NCI-H446 treated with DMSO at 0.1 percent for 48 hours (cell line): ENCODE measurements at regions not wholly inside any gene's neighbourhood (a gene's known extent, or its start where the extent isn't known, plus 50 kb on each side); places are given as distances from the start of the nearest gene placed in this dataset.

Source experiments
- DNase-seq: peaks from one replicate; lab custom pipeline; 2025; lab: John Stamatoyannopoulos, UW

DNA sequence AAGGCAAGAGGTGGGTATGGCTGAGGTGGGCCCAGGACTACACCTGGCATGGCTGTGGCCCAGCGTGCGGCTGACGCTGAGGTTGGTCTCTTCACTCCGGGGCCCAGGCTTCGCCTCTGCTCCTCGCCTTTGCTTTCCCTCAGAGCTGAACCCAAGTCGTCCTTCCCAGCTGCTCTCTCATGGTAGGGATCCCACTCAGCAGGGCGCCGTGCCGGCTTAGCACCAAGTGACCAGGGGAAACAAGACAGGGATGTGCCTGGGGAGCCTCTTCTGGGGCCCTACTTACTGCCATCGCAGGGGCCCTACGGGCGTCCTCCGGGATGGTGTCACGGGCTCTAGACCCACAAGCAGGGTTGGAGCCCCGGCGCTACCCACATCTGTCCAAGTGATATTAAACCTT lies 138.1 kb upstream of the ALKAL2 start:
- no peak for DNase-seq

DNA sequence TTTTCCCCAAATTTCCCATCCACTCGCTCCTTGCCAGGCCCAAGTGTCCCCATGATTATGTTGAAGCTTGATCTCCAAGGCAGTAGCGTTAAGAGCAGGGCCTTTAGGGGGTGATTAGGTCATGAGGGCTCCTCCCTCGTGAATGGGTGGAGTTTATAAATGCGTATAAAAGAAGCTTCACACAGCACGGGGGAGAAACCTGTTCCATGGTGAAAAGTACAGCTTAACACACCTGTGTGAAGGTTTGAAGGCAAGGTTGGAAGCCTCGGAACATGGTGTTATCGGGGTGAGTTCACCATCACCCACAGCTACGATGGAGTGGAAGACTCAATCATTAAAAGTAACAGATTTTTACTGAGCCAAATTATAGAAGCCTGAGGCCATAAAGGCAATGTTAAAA lies 137.4 kb upstream of the ALKAL2 start:
- no peak for DNase-seq

DNA sequence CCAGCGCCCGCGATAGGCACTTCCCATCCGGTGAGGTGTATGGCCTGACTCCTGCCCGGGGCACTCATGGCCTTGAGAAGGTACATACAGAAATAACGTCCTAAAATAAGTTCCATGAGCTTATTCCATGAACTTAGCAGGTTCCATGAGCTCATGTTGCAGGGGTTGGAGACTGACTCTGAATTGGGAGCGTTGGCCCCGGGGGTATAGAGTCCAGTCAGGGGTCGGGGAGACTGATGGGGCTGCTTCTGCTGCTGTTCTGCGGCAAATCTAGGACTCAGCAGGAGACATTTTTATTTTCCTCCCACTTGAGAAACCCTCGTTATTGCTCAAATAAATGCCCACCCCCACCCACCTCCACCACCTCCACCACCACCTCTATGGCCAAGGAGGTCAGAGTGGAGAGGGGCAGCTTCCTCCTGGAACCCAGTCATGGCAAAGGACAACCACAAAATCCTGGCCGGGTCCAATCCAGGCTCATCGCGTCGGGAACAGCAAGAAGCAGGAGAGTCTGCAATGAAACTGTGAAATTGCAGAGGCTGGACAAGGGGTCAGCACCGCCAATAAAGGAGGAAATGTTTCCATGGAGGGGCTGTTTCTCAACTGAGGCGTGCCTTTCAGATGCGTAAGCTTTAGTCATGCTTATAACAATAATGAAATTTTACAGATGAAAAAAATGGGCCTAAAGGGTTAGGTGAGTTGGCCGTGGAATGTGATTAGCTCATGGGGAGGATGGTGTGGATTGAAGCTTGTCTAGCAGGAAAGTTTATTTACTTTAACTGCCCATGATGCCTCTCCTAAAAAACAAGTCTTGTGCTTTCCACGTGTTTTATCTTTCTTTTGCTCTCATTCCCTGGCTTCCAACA lies 136.6 kb upstream of the ALKAL2 start:
- no peak for DNase-seq

DNA sequence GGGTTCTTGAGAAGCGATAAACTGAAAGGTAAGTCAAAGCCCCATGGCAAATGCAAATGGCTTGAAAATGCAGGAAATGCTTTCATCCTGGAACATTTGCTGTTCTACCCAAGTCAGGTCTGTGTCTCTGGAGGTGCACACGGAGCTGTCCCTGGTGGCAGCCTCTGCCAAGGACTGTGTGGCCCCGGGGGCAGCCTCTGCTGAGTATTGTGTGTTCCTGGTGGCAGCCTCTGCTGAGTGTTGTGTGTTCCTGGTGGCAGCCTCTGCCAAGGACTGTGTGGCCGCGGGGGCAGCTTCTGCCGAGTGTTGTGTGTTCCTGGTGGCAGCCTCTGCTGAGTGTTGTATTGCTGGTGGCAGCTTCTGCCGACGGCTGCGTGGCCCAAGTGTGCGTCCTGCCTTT lies 135.6 kb upstream of the ALKAL2 start:
- no peak for DNase-seq

DNA sequence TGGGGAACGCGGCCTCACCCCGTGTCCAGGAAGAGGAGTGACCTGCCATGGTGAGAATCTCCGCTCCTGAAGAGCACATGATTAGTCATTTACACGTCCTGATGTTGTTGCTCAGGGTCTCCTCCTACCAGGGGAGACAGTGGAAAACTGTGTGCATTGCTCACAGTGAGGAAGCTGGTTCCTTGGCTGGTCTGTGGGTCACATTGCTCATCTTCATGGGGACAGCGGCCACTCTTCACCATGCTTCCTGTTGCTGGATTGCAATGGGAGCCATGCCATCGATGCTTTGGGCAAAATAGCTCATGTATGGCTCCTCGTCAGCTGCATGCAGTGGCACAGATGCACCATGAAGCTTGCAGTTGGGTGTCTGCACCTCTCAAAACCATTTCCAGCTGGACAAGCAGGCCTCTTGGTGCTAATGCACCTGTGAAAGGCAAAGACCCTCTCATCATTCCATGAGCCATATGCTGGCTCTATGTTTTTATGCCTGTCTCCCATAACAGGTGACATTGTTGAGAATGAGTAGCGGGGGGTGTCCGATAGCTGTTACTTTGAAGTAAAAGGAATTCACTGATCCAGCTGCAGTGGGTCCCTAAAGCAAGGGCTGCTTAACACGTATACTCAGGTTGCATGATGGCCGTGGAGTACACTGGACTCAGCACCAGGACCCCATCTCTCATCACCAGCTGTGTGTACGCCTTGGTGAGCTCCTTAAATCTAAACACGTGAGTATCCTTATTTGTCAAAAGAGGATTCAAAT lies 135.0 kb upstream of the ALKAL2 start:
- DNase-seq, result no peak

DNA sequence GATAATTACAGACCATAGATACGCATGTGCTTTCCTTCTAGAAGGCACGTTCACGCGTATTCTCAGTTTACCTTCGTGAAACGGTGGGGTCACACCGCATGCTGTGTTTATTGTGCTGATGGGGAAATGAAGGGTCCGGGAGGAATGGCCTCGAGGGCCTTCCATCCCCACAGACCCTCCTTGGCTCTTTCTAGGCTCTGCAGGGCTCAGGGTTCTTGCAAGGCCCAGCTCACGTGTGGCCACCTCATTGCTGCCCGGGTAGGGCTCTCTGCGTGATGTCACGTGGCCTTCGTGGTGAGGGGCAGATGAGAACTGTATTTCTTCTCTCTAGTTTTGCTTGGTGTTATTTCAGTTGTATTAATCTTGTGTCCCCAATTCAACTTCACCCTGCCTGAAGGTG lies 133.5 kb upstream of the ALKAL2 start:
- no peak for DNase-seq

DNA sequence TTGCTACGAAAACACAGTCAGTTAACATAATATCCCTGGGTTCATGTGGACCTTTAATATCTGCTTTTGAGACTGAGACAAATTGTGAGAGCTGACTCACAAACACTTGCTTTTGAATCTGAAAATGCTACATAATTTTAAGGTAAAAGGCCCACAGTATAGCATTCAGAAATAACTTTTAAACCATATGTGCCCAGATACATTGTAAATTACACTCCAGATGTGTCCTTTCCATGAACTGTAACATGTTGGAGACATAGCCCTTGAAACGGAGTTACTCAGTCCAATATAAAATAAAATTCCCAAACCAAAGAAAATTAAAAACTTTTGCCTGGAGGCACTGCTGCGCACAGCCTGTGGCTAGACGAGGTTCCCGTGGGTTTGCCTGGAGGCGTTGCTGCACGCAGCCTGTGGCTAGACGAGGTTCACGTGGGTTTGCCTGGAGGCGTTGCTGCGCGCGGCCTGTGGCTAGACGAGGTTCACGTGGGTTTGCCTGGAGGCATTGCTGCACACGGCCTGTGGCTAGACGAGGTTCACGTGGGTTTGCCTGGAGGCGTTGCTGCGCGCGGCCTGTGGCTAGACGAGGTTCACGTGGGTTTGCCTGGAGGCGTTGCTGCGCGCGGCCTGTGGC lies 131.9 kb upstream of the ALKAL2 start:
- DNase-seq, result no peak

DNA sequence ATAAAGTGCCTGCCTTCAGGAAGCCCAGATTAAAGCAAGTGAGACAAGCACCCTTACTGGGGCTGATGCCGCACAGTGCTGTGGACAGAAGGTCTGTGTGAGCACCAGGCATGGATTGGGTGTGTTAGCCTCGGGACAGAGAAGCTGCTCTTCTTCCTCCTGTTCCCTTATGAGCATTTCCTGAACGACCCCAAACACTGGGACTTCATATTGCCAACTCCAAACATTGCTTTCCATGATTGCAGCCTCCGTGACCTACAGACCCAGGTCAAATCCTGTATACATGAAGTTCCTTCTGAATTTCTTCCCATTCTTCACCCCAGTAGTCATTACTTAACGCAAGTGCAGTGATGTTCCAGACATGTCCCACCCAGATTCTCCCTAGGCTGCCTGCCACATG lies 129.8 kb upstream of the ALKAL2 start:
- DNase-seq, result no peak

DNA sequence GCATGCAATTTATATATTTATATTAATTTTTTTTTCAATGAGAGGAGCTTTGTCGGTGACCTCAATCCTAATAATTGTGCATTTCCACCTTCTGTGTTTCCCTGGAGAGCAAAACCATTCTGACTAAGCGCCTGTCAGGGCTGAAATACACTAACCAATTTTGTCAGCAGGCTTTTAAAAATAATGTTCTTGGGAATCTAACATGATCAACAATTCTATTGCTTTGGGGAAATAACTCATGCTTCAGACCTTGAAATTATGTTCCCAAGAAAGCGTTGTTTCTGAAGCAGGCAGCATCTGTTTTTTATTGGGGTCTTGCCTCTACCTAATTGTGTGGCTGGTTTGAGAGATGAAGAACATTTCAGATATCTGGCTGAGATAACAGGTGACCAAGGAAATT lies 129.1 kb upstream of the ALKAL2 start:
- DNase-seq, result no peak

DNA sequence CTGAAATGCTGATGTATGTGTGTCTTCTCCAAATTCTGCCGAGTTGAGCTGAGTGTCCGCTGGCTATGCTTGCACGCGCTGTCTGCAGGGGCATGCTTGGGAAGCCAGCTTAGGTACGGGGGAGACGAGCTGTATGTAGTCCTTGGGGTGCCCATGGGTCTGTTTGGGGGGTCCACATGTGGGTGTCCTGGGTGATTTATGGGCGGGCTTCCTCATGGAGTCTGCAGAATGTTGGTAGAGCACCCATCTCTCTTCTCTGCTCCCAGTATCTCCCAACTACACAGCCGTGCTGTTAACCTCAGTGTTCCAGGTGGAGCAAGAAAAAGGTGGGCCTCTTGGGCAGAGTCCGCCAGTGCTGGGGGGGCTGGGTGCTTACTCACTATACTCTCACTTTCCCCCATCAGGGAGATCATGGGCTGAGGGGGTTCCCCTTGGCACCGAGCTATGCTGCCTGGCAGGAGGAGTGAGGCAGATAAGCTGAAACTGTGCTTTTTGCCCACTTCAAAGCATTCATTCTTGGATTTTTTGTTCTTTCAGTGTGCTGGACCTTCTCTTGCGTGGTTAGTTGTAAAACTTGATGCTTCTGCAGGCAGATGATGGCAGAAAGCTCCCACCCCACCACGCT lies 128.2 kb upstream of the ALKAL2 start:
- no peak for DNase-seq

DNA sequence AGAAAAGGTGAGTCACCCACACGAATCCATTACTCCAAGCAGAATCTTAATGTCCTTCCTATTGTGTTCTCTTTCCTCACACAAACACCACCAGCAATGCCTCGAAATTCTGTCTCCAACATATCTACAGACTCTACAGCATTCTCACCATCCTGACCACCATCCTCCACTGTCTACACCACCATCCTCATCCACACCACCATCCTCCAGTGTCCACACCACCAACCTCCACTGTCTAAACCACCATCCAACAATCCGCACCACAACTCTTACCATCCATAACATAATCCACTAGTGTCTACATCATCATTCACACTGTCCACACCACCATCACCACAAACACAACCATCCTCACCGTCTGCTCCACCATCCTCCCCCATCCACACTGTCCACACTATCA lies 121.6 kb upstream of the ALKAL2 start:
- no peak for DNase-seq

DNA sequence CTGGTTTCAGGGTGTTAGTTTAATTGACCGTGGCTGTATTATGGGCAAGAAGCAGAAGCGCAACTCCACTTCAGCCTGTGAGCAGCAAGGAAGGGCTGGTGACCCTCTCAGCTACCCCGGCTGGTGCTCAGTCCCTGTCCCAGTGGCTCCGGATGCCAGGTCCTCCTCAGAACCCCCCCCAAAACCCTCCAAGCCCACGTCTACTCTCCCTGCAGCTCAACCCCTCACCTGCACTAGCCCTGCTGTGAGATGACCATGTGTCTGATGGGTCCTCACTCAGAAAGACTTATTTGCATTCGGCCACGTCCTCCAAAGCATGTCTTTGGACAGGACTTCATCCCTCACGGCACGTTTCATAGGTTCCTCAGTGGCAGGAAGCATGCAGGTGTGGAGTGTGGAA lies 119.7 kb upstream of the ALKAL2 start:
- DNase-seq, result no peak

DNA sequence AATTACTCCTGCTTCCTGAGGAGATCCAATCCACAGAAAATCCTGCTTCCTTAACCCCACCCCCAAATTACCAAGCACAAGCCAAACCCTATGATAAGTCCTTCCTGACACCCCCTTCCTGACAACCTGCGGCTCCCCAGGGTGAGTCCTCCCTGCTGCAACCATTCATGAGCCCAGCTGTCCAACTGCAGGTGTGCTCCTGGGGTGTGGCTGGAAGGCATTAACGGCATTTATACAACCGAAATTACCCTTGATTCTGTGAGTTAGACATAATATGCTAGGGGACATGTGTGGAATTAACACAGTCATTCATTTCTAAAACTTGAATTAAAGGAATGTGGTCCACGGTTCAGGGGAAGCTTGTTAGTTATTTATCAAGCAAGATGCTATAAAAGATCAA lies 119.0 kb upstream of the ALKAL2 start:
- no peak for DNase-seq

DNA sequence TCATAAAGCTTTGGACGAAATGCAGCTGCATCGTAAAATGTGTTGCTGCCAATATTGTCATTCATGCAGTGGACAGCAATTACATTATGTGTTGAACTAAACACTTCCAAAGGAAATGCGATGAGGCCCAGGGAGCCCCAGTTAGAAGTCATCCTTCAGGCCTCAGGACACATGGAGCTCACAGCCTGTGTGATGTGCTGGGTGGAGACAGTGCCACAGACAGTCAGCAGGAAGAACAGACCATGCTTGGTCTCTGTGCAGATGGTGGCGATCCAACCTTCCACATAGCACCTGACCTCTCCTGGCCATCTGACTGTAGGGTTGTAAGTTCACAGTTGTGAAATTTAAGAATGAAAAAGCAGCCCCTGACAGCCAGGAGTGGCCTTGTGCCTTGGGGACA lies 118.3 kb upstream of the ALKAL2 start:
- DNase-seq, result no peak

DNA sequence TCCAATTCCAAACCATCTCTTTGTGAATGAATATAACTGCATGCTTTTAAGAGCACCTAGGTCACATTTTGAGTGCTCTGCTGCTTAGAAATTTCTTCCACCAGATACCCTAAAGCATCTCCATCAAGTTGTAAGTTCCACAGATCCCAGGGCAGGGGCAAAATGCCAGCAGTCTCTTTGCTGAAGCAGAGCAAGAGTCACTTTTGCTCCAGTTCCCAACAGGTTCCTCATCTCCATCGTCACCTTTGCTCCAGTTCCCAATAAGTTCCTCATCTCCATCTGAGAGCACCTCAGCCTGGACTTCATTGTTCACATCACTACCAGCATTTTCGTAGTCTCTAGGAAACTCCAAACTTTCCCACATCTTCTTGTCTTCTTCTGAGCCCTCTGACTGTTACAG lies 116.7 kb upstream of the ALKAL2 start:
- DNase-seq, result no peak

DNA sequence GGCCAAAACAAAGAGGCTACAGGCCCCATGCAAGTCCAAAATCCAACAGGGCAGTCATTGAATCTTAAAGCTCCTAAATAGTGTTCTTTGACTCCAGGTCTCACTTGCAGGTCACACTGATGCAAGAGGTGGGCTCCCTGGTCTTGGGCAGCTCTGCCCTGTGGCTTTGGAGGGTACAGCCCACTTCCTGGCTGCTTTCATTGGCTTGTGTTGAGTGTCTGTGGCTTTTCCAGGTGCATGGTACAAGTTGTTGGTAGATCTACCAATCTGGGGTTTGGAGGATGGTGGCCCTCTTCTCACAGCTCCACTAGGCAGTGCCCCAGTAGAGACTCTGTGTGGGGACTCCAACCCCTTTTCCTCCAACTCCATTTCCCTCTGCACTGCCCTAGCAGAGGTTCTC lies 115.8 kb upstream of the ALKAL2 start:
- no peak for DNase-seq

DNA sequence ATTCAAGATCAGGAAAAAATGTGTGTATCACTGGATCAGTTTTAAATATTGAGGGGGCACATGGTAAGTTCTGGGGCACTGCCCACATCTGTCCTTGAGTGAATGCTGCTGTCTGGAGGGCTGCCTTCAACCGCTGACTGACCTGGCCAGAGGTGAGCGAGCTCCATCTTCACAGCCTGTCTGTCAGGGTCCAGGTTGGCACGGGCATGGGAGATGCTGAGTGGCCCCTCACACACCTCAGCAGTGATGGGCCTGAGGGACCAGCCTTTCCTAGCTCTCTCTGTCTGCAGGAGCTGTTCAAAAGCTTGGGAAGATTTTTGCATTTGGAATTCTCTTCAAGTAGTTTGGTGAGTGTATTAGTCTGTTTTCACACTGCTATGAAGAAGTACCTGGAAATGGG lies 114.8 kb upstream of the ALKAL2 start:
- DNase-seq, result no peak

DNA sequence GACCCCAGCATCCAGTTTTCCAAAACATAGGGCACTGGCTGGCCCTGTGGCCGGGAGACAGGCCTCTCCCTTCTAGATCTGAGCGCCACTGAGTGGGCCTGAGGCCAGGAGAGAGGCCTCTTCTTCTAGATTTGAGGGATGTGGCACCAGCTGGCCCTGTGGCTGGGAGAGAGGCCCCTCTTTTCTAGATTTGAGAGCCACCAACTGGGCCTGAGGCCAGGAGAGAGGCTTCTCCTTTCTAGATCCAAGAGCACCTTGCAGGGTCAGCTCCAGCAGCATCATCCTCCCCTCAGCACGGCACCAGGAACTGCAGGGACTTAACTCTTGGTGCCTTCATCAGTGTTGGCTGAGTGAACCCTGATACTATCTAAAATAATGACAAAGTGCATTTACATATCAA lies 114.3 kb upstream of the ALKAL2 start:
- no peak for DNase-seq

DNA sequence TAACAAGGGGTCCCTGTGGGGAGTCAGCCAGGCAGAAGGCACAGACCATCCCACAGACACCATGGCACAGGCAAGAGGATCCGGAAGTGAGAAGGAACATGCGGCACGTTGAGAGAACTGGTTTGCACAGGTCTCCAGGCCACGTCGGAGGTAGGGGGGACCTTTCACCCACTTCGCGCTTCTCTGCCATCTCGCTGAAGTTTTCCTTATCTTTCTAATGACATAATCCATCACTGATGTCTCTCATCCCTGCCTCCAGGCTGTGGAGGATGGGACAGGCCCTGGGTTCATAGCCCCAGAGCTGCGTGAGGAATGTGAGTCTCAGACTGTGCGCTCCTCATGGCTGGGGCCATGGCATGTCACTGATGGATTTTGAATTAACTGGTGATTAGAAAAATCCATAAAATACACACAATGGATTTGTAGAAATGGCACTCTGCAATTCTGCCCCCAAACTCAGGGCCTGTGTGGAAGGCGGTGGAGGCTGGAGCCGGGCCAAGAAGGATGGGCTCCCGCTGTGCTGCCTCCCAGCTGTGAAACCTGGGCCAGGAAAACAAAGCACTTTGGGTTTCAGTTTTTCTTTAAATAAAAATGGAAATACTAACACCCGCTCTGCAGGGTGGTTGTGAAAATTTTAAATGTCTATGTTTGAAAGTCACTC lies 113.3 kb upstream of the ALKAL2 start:
- no peak for DNase-seq

DNA sequence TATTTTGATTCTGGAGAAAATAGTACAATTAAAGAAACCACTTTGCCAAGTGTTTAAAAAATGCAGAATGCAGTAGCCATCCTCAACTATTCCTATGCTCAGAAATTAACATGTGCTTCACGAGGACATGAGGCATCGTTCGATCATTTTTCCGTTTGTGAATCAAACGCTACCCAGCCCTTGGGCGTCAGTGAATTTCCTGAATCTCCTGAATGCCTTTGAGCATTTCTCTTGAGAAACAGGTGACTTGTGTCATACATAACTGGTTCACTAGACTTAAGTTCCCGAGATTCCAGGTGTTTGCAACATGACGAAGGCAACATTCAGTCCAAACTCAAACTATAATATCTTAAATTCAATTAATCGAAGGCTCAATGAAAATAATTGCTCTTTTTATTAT lies 110.0 kb upstream of the ALKAL2 start:
- no peak for DNase-seq

DNA sequence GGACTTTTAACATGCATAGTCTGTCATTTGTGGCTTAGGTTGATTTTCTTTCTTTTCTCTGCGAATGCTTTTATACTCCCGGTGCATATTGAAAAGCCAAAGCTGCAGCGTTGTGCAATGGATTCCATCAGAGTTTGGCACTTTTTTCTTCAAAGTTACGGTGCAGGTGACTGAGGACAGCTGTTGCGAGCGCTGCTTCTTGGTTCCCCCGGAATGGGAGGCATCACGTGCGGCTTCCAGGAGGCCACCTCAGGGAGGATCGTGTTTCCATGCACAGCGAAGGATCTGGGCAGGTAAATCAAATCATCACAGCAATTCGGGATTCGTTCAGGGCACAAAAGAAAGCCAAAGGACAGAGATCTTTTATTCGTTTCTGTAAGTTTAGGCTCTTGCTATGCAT lies 109.6 kb upstream of the ALKAL2 start:
- DNase-seq, result no peak

DNA sequence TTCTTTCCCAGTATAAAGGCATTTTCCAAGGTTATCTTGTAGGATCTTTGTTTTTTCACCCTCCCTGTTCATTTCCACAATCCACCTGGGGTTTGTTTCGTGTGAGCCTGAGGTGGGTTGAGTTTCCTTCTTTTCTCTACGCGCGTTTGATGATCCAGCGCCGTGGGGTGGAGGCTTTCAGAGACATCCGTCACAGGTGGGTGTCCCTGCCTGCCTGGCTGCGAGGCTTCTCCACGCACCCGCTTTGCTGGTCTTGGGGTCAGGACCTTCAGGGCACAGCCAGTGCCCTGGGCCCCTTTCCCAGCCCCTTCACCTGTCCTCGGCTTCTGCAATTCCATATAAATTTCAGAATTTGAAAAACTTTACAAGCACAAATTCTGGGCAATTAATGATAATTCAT lies 109.0 kb upstream of the ALKAL2 start:
- DNase-seq, result no peak
